ENCODE measurements at regions not wholly inside any gene's neighbourhood (a gene's known extent, or its start where the extent isn't known, plus 50 kb on each side); places are given as distances from the start of the nearest gene placed in this dataset.

DNA sequence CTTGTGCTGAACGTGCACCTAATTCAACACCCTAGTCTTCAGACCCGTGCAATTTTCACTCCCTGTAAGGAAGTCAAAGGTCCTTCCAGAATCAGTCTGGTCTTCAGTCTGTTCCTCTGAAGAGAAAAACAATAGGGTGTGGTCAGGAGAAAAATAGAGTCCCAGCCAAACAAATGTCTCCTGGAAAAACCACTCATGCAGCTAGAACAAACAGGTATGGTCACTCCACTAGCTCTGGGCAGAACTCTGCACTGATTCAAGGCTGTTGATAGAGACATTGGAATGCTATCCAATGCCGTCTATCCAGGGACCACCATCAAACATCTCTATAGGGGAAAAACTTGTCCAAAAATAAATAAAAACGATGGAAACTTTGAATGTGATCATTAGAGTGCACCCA is 81.8 kb upstream of the MAP3K1 start:
- TF ChIP-seq, protein P1, sequence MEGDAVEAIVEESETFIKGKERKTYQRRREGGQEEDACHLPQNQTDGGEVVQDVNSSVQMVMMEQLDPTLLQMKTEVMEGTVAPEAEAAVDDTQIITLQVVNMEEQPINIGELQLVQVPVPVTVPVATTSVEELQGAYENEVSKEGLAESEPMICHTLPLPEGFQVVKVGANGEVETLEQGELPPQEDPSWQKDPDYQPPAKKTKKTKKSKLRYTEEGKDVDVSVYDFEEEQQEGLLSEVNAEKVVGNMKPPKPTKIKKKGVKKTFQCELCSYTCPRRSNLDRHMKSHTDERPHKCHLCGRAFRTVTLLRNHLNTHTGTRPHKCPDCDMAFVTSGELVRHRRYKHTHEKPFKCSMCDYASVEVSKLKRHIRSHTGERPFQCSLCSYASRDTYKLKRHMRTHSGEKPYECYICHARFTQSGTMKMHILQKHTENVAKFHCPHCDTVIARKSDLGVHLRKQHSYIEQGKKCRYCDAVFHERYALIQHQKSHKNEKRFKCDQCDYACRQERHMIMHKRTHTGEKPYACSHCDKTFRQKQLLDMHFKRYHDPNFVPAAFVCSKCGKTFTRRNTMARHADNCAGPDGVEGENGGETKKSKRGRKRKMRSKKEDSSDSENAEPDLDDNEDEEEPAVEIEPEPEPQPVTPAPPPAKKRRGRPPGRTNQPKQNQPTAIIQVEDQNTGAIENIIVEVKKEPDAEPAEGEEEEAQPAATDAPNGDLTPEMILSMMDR (conservative IDR thresholded peaks at IDR 0.05; ENCODE audit: low read depth, low read length) = no peak
- TF ChIP-seq EZH2 (IDR thresholded peaks at IDR 0.05; ENCODE audit: borderline replicate concordance, low read depth, low read length, poor library complexity, severe bottlenecking) = no peak
